ENCODE measurements at regions not wholly inside any gene's neighbourhood (a gene's known extent, or its start where the extent isn't known, plus 50 kb on each side); places are given as distances from the start of the nearest gene placed in this dataset.

- no peak overlapping the region for H3K4me3 Mint-ChIP-seq
These were observed 241.2 kb downstream of the TTLL2 start for GRCh38 chr6:167565884-167566599.

GRCh38 chr6:167566711-167567141 lies 241.8 kb downstream of the TTLL2 start:
- no peak overlapping the region for H3K4me2 ChIP-seq (replicated peaks; ENCODE audit: extremely low read depth, low read length, poor library complexity, severe bottlenecking)
- Mint-ChIP-seq H3K4me1 (no peaks in the 10 kb centered on the region), H3K27ac (no peak overlapping the region), H3K36me3 (no peaks in the 10 kb centered on the region), H3K4me3 (no peak overlapping the region), H3K9me3 (peaks cover 0 to 4% (median 0%) of the 10 kb centered on the region in 7 donors), H3K27me3 (ENCODE audit: low read depth in 3 of 3) (peaks cover 0 to 7% (median 0%) of the 10 kb centered on the region in 3 donors)
- no peak for DNase-seq
- H3K4me3 ChIP-seq (replicated peaks in 1 of 3; ENCODE audit: low read depth in 2 of 3, low read length in 3 of 3) = no peak overlapping the region
- H3K4me1 ChIP-seq (ENCODE audit: control insufficient read depth in 1 of 2, insufficient read depth in 2 of 2, low read length in 2 of 2) = no peaks in the 10 kb centered on the region
- no peaks in the 10 kb centered on the region for H3K27me3 ChIP-seq (ENCODE audit: control insufficient read depth in 2 of 2, insufficient read depth in 2 of 2, low read length in 2 of 2)
- no peaks in the 10 kb centered on the region for H3K79me2 ChIP-seq (ENCODE audit: insufficient read depth, low read length)
- no peaks in the 10 kb centered on the region for H3K36me3 ChIP-seq (replicated peaks in 1 of 2; ENCODE audit: control insufficient read depth in 1 of 2, insufficient read depth in 2 of 2, low read length in 2 of 2)
- H3K9me3 ChIP-seq (replicated peaks in 1 of 2; ENCODE audit: control insufficient read depth in 1 of 2, insufficient read depth in 1 of 2, low read length in 2 of 2) = no peaks in the 10 kb centered on the region
- intact Hi-C loops (cut with micrococcal nuclease) = no loop called here
- WGBS (ENCODE audit: insufficient coverage) = 86% methylated on average over 13 of the region's 13 CpGs
- TF ChIP-seq CTCF (IDR thresholded peaks at IDR 0.05) = no peak
- no peak overlapping the region for H3K9ac ChIP-seq (ENCODE audit: insufficient read depth, low read length, poor library complexity, severe bottlenecking)
- no peak overlapping the region for H2AFZ ChIP-seq (ENCODE audit: insufficient read depth, low read depth, low read length, poor library complexity, severe bottlenecking)
- no peaks in the 10 kb centered on the region for H4K20me1 ChIP-seq (ENCODE audit: insufficient read depth, low read length)
- no peak overlapping the region for H3K27ac ChIP-seq (ENCODE audit: low read depth in 1 of 2, low read length in 2 of 2)

More at GRCh38 chr6:167565884-167566599, 241.2 kb downstream of the TTLL2 start:
- H3K9me3 ChIP-seq (replicated peaks in 1 of 2; ENCODE audit: control insufficient read depth in 1 of 2, insufficient read depth in 1 of 2, low read length in 2 of 2) = no peaks in the 10 kb centered on the region
- H3K4me3 ChIP-seq (replicated peaks in 1 of 3; ENCODE audit: low read depth in 2 of 3, low read length in 3 of 3) = no peak overlapping the region
- no peak for TF ChIP-seq CTCF (IDR thresholded peaks at IDR 0.05)
- H3K27me3 ChIP-seq (ENCODE audit: control insufficient read depth in 2 of 2, insufficient read depth in 2 of 2, low read length in 2 of 2) = no peaks in the 10 kb centered on the region
- no peak overlapping the region for H3K27ac ChIP-seq (ENCODE audit: low read depth in 1 of 2, low read length in 2 of 2)
- DNase-seq = no peak
- Mint-ChIP-seq H3K27me3 (ENCODE audit: low read depth in 3 of 3) (peaks cover 0 to 6% (median 5%) of the 10 kb centered on the region in 3 donors), H3K36me3 (no peaks in the 10 kb centered on the region), H3K9me3 (peaks cover 0 to 5% (median 0%) of the 10 kb centered on the region in 7 donors), H3K4me1 (no peaks in the 10 kb centered on the region), H3K27ac (no peak overlapping the region)
- no peak overlapping the region for H2AFZ ChIP-seq (ENCODE audit: insufficient read depth, low read depth, low read length, poor library complexity, severe bottlenecking)
- no peaks in the 10 kb centered on the region for H3K79me2 ChIP-seq (ENCODE audit: insufficient read depth, low read length)
- H3K9ac ChIP-seq (ENCODE audit: insufficient read depth, low read length, poor library complexity, severe bottlenecking) = no peak overlapping the region
- intact Hi-C loops (cut with micrococcal nuclease) = no loop called here
- H3K36me3 ChIP-seq (replicated peaks in 1 of 2; ENCODE audit: control insufficient read depth in 1 of 2, insufficient read depth in 2 of 2, low read length in 2 of 2) = no peaks in the 10 kb centered on the region
- no peak overlapping the region for H3K4me2 ChIP-seq (replicated peaks; ENCODE audit: extremely low read depth, low read length, poor library complexity, severe bottlenecking)
- no peaks in the 10 kb centered on the region for H4K20me1 ChIP-seq (ENCODE audit: insufficient read depth, low read length)
- no peaks in the 10 kb centered on the region for H3K4me1 ChIP-seq (ENCODE audit: control insufficient read depth in 1 of 2, insufficient read depth in 2 of 2, low read length in 2 of 2)
- 84% methylated on average over 10 of the region's 18 CpGs for WGBS (ENCODE audit: insufficient coverage)

All from CD14-positive monocyte (primary cell).